ENCODE measurements at regions not wholly inside any gene's neighbourhood (a gene's known extent, or its start where the extent isn't known, plus 50 kb on each side); places are given as distances from the start of the nearest gene placed in this dataset.

- H3K79me2 ChIP-seq (ENCODE audit: insufficient read depth, low read length), result no peaks in the 10 kb centered on the region
- no peaks in the 10 kb centered on the region for H3K9me3 ChIP-seq (ENCODE audit: insufficient read depth, low read length, severe bottlenecking)
- H2AFZ ChIP-seq (ENCODE audit: low read depth, low read length), result no peak overlapping the region
- H3K27me3 ChIP-seq (ENCODE audit: insufficient read depth, low read length, poor library complexity), result no peaks in the 10 kb centered on the region
- no peak overlapping the region for H3K27ac ChIP-seq (ENCODE audit: low read length)
- H3K4me1 ChIP-seq (ENCODE audit: insufficient read depth, low read length), result no peaks in the 10 kb centered on the region
- H3K4me3 ChIP-seq (ENCODE audit: low read depth in 1 of 2, low read length in 2 of 2), result no peak overlapping the region
- TF ChIP-seq CTCF (IDR thresholded peaks at IDR 0.05; ENCODE audit: borderline replicate concordance, extremely low read depth, low read length, poor library complexity, severe bottlenecking), result no peak
- TF ChIP-seq EZH2 (IDR thresholded peaks at IDR 0.05; ENCODE audit: borderline replicate concordance, low read depth, low read length, severe bottlenecking), result no peak
- H3K36me3 ChIP-seq (ENCODE audit: insufficient read depth, low read length), result no peaks in the 10 kb centered on the region
- no peak for DNase-seq
- H3K9ac ChIP-seq (ENCODE audit: low read depth, low read length), result no peak overlapping the region
- ATAC-seq (ENCODE audit: insufficient read depth, low read depth), result no peak
- H3K4me2 ChIP-seq (ENCODE audit: insufficient read depth, low read length), result no peak overlapping the region
- no peaks in the 10 kb centered on the region for H4K20me1 ChIP-seq (ENCODE audit: insufficient read depth, low read length)
Measured at GRCh38 chr1:57551476-57551875, 127.6 kb upstream of the DAB1 start.

- H3K36me3 ChIP-seq (ENCODE audit: insufficient read depth, low read length), result no peaks in the 10 kb centered on the region
- H3K79me2 ChIP-seq (ENCODE audit: insufficient read depth, low read length), result no peaks in the 10 kb centered on the region
- no peak overlapping the region for H3K4me2 ChIP-seq (ENCODE audit: insufficient read depth, low read length)
- no peak for DNase-seq
- H3K27me3 ChIP-seq (ENCODE audit: insufficient read depth, low read length, poor library complexity), result no peaks in the 10 kb centered on the region
- TF ChIP-seq CTCF (IDR thresholded peaks at IDR 0.05; ENCODE audit: borderline replicate concordance, extremely low read depth, low read length, poor library complexity, severe bottlenecking) (no peak), EZH2 (IDR thresholded peaks at IDR 0.05; ENCODE audit: borderline replicate concordance, low read depth, low read length, severe bottlenecking) (no peak)
- H3K9ac ChIP-seq (ENCODE audit: low read depth, low read length), result no peak overlapping the region
- no peak overlapping the region for H2AFZ ChIP-seq (ENCODE audit: low read depth, low read length)
- H3K4me3 ChIP-seq (ENCODE audit: low read depth in 1 of 2, low read length in 2 of 2), result no peak overlapping the region
- no peaks in the 10 kb centered on the region for H3K4me1 ChIP-seq (ENCODE audit: insufficient read depth, low read length)
- 0 out of 3 replicates have a peak, but pooled peaks have one; percentile 45 for ATAC-seq (ENCODE audit: insufficient read depth, low read depth)
- no peaks in the 10 kb centered on the region for H4K20me1 ChIP-seq (ENCODE audit: insufficient read depth, low read length)
- no peak overlapping the region for H3K27ac ChIP-seq (ENCODE audit: low read length)
- no peaks in the 10 kb centered on the region for H3K9me3 ChIP-seq (ENCODE audit: insufficient read depth, low read length, severe bottlenecking)
Measured at GRCh38 chr1:57550092-57550491, 126.2 kb upstream of the DAB1 start.

- H3K27ac ChIP-seq (ENCODE audit: low read length), result no peak overlapping the region
- H3K4me3 ChIP-seq (ENCODE audit: low read depth in 1 of 2, low read length in 2 of 2), result no peak overlapping the region
- H3K4me2 ChIP-seq (ENCODE audit: insufficient read depth, low read length), result no peak overlapping the region
- H3K9me3 ChIP-seq (ENCODE audit: insufficient read depth, low read length, severe bottlenecking), result no peaks in the 10 kb centered on the region
- no peaks in the 10 kb centered on the region for H3K79me2 ChIP-seq (ENCODE audit: insufficient read depth, low read length)
- no peak for TF ChIP-seq EZH2 (IDR thresholded peaks at IDR 0.05; ENCODE audit: borderline replicate concordance, low read depth, low read length, severe bottlenecking)
- no peaks in the 10 kb centered on the region for H3K27me3 ChIP-seq (ENCODE audit: insufficient read depth, low read length, poor library complexity)
- H3K9ac ChIP-seq (ENCODE audit: low read depth, low read length), result no peak overlapping the region
- no peaks in the 10 kb centered on the region for H3K36me3 ChIP-seq (ENCODE audit: insufficient read depth, low read length)
- ATAC-seq (ENCODE audit: insufficient read depth, low read depth), result no peak
- no peak for DNase-seq
- H3K4me1 ChIP-seq (ENCODE audit: insufficient read depth, low read length), result no peaks in the 10 kb centered on the region
- no peak overlapping the region for H2AFZ ChIP-seq (ENCODE audit: low read depth, low read length)
- no peaks in the 10 kb centered on the region for H4K20me1 ChIP-seq (ENCODE audit: insufficient read depth, low read length)
Measured at GRCh38 chr1:57549300-57549699, 125.4 kb upstream of the DAB1 start.

GRCh38 chr1:57546549-57547330 is 122.9 kb upstream of the DAB1 start:
- no peak overlapping the region for H3K27ac ChIP-seq (ENCODE audit: low read length)
- no peak for ATAC-seq (ENCODE audit: insufficient read depth, low read depth)
- no peak overlapping the region for H2AFZ ChIP-seq (ENCODE audit: low read depth, low read length)
- TF ChIP-seq CTCF (IDR thresholded peaks at IDR 0.05; ENCODE audit: borderline replicate concordance, extremely low read depth, low read length, poor library complexity, severe bottlenecking) (no peak), EZH2 (IDR thresholded peaks at IDR 0.05; ENCODE audit: borderline replicate concordance, low read depth, low read length, severe bottlenecking) (no peak)
- no peaks in the 10 kb centered on the region for H3K4me1 ChIP-seq (ENCODE audit: insufficient read depth, low read length)
- H3K4me2 ChIP-seq (ENCODE audit: insufficient read depth, low read length), result no peak overlapping the region
- H3K9me3 ChIP-seq (ENCODE audit: insufficient read depth, low read length, severe bottlenecking), result no peaks in the 10 kb centered on the region
- H3K27me3 ChIP-seq (ENCODE audit: insufficient read depth, low read length, poor library complexity), result no peaks in the 10 kb centered on the region
- no peak overlapping the region for H3K9ac ChIP-seq (ENCODE audit: low read depth, low read length)
- no peaks in the 10 kb centered on the region for H3K36me3 ChIP-seq (ENCODE audit: insufficient read depth, low read length)
- no peak overlapping the region for H3K4me3 ChIP-seq (ENCODE audit: low read depth in 1 of 2, low read length in 2 of 2)
- H4K20me1 ChIP-seq (ENCODE audit: insufficient read depth, low read length), result no peaks in the 10 kb centered on the region
- no peak for DNase-seq
- H3K79me2 ChIP-seq (ENCODE audit: insufficient read depth, low read length), result no peaks in the 10 kb centered on the region

All from DND-41 (cell line).